Chondrocyte (in vitro differentiated cells): ENCODE measurements at regions not wholly inside any gene's neighbourhood (a gene's known extent, or its start where the extent isn't known, plus 50 kb on each side); places are given as distances from the start of the nearest gene placed in this dataset.

Source experiments
- DNase-seq: peaks from one replicate; pipeline ENCODE4 v3.0.0; 2021; ENCODE audit warnings: mixed read lengths, low spot score
- H3K27ac Mint-ChIP-seq: one replicate; pipeline ENCODE4 v1.8.0; 2021; ENCODE audit warnings: mild to moderate bottlenecking, moderate library complexity, mixed read lengths; ENCODE audit not compliant: unreplicated experiment
- H3K27me3 Mint-ChIP-seq: 2 replicates; pipeline ENCODE4 v1.8.0; 2021; ENCODE audit warnings: low read depth, mixed read lengths
- H3K36me3 Mint-ChIP-seq: 2 replicates; pipeline ENCODE4 v1.8.0; 2021; ENCODE audit warnings: low read depth, mixed read lengths
- H3K4me1 Mint-ChIP-seq: 2 replicates; pipeline ENCODE4 v1.8.0; 2021; ENCODE audit warnings: low read depth, mild to moderate bottlenecking, mixed read lengths
- H3K4me3 Mint-ChIP-seq: one replicate; pipeline ENCODE4 v1.8.0; 2021; ENCODE audit warnings: mild to moderate bottlenecking, moderate library complexity, mixed read lengths; ENCODE audit not compliant: unreplicated experiment
- H3K9me3 Mint-ChIP-seq: 2 replicates; pipeline ENCODE4 v1.8.0; 2021; ENCODE audit warnings: low read depth, mixed read lengths
- TF ChIP-seq, protein P1 (sequence below): fragments of 200-600 bp; sonication (generic); IDR thresholded peaks from 2 replicates; pipeline ENCODE4 v1.5.0; 2021; ENCODE audit warnings: antibody characterized with exemption, mild to moderate bottlenecking, moderate library complexity

DNA sequence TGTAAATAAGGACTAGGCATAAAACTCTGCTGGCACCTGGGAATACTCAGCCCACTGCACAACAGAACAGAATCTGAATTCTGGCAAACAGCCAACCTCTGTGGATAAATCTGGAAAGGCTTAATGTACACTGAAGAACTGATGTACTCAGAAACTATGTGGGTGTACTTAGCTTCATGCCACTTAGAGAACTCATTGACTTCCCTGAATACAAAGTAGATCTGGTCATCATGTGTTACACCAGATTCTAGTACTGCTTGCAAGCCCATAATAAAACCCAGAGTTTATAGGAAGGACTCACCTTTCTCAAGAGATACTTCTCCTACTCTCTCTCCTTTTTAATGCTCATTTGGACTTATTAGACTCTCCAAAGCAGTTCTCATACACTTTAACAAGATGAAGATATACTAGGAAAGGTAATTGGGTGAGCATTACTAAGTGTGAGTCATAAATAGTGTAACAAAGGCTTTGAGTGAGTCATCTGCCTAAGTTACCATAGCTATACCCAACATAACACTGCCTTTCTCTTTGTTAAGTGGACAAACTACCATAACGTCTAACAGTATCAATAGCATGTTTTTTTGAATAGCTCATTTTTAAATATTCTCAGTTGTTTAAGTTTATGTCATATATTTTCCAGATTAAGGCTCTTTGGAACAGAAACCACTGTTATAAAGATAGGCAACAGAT is 309.1 kb downstream of the MDFIC start:
- Mint-ChIP-seq H3K4me3 (no peak overlapping the region), H3K27ac (peak overlapping the region; percentile 42)

DNA sequence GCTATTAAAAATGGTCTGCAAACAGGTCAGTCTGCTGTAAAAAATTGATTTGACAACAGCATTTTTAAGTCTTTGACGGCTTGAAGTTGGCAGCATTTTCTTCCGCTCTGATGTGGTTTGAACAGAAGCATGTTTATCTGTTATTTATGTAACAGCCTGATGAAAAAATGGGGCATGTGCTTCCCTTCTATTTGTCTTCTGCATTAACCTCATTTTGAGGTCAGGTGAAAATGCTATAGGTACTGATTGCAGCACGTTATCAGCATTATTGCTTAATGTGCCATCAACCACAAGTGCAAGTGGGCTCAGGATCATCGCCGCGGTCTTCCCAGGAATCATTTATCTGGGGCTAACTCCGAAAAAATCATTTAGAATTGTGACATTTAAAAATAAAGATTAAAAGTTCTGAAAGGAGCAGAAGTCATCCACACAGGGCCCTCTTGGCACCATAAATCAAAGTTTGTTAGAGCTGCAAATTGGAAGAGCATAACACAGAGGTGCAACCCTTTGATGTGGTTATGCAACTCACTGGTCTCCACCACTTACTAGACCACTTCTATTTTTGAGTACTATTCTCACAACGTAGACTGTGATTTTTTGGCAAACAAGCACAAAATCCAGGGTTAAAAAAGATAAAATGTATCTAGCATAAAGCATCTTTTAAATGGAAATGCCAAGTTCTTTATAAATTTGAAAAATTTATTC is 307.7 kb downstream of the MDFIC start:
- DNase-seq = no peak
- Mint-ChIP-seq H3K27ac (no peak overlapping the region), H3K4me3 (no peak overlapping the region), H3K36me3 (no peaks in the 10 kb centered on the region), H3K27me3 (no peaks in the 10 kb centered on the region), H3K4me1 (peaks cover 9% of the 10 kb centered on the region), H3K9me3 (no peaks in the 10 kb centered on the region)
- TF ChIP-seq, protein P1, sequence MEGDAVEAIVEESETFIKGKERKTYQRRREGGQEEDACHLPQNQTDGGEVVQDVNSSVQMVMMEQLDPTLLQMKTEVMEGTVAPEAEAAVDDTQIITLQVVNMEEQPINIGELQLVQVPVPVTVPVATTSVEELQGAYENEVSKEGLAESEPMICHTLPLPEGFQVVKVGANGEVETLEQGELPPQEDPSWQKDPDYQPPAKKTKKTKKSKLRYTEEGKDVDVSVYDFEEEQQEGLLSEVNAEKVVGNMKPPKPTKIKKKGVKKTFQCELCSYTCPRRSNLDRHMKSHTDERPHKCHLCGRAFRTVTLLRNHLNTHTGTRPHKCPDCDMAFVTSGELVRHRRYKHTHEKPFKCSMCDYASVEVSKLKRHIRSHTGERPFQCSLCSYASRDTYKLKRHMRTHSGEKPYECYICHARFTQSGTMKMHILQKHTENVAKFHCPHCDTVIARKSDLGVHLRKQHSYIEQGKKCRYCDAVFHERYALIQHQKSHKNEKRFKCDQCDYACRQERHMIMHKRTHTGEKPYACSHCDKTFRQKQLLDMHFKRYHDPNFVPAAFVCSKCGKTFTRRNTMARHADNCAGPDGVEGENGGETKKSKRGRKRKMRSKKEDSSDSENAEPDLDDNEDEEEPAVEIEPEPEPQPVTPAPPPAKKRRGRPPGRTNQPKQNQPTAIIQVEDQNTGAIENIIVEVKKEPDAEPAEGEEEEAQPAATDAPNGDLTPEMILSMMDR = no peak

More for the DNA sequence above, 309.1 kb downstream of the MDFIC start:
- Mint-ChIP-seq H3K36me3 (no peaks in the 10 kb centered on the region), H3K4me1 (peaks cover 9% of the 10 kb centered on the region), H3K9me3 (peaks cover 5% of the 10 kb centered on the region), H3K27me3 (no peaks in the 10 kb centered on the region)
- TF ChIP-seq, protein P1 = no peak
- no peak for DNase-seq

DNA sequence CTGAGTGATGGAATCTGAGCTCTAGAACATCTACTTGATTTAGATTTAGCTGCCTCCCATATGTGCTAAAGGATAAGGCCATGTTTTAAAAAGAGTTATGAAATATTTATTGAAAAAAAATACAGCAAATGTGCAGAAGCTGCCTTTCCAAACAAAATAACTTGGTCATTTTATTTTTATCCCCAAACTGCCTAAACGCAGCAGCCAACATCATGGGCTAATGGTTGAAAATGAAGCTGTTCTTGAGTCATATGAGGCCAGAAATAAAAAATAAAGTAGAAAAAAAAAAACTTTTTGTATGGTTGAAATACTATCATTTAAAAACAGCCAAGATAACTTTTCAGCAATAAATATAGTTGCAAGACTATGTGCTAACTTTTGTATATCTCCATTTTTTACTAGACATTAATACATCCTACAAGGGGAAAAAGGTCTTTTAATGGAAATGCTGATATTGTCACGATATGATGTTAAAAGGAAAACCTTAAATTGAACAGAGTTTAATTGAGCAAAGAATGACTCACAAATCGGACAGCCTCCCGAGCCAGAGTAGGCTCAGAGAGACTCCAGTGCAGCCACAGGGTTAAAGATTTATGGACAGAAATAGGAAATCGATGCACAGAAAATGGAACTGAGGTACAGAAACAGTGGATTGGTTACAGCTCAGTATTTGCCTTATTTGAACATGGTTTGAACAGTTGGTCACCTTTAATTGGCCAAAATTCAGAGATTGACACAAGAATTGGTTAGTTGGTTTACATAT is 305.8 kb downstream of the MDFIC start:
- DNase-seq = no peak
- Mint-ChIP-seq H3K4me1 (peaks cover 9% of the 10 kb centered on the region), H3K4me3 (no peak overlapping the region), H3K36me3 (peaks cover 2% of the 10 kb centered on the region), H3K27ac (no peak overlapping the region), H3K27me3 (no peaks in the 10 kb centered on the region), H3K9me3 (no peaks in the 10 kb centered on the region)
- TF ChIP-seq, protein P1 = no peak

DNA sequence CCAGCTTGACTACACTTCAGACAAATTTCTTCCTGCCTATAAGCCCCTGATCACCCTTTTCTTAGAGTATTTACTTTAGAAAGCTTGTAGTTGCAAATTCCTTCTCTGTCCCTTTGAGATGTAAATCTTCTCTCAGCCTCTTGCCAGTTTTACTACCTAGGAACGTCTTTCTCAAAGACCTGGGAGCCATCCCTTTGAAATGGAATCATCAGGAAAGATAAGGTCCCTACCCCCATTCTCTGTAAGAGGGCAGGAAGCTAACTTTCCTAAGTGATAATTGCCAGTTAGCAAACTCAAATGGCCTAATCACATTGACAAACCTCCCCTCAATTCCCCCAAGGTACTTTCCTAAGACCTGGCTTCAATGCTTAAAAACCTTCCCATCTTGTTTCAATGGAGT is 304.5 kb downstream of the MDFIC start:
- no peak overlapping the region for H3K27ac Mint-ChIP-seq
- H3K4me3 Mint-ChIP-seq = no peak overlapping the region
- H3K4me1 Mint-ChIP-seq = peaks cover 12% of the 10 kb centered on the region
- TF ChIP-seq, protein P1 = no peak
- no peaks in the 10 kb centered on the region for H3K9me3 Mint-ChIP-seq
- DNase-seq = no peak
- peaks cover 2% of the 10 kb centered on the region for H3K36me3 Mint-ChIP-seq
- no peaks in the 10 kb centered on the region for H3K27me3 Mint-ChIP-seq

DNA sequence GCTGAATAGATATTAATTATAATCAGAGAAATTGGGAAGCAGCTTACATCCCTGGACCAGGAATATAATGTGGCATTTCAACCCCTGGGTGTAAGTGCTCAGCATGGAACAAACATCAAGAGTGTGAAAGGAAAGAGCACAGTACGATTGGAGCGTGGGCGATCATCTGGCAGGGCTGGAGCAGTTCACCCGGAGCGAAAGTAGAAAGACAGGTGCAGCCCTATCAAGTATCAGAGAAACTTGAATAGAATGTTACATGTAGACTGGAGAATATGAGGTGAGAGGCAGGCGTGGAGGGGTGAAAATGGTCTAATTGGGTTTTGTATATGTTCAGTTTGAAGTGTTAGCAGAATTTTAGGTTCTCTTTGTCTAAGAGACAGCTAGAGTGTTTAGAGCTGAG is 303.0 kb downstream of the MDFIC start:
- Mint-ChIP-seq H3K9me3 (no peaks in the 10 kb centered on the region), H3K4me1 (peaks cover 7% of the 10 kb centered on the region), H3K4me3 (no peak overlapping the region), H3K36me3 (peaks cover 2% of the 10 kb centered on the region), H3K27ac (no peak overlapping the region), H3K27me3 (no peaks in the 10 kb centered on the region)
- TF ChIP-seq, protein P1 = no peak
- DNase-seq = no peak
